ENCODE measurements at regions not wholly inside any gene's neighbourhood (a gene's known extent, or its start where the extent isn't known, plus 50 kb on each side); places are given as distances from the start of the nearest gene placed in this dataset.

DNA sequence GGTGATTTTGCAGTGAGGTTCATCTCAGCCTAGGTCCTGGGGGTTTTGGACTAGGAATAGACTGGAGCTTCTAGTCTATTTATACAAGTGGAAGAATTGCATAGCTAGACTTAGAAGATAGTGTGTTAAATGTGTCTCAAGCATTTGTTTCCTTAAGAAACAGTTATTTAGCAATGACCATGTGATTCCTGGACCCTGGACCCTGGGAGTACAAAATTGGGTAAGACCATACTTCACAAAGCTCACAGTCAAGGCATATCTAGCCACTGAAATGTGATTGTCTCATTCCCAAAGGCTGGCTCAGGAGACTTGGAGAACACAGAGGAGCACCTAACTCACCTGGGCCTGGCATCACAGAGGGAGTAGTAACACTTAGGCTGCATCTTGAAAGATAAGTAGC lies 754.5 kb downstream of the SATB2 start:
- TF ChIP-seq TBP (optimal IDR thresholded peaks at IDR 0.05; ENCODE audit: low read depth, low read length) (no peak), SIRT6 (IDR thresholded peaks at IDR 0.05; ENCODE audit: low read depth, low read length) (no peak), ZNF274 (IDR thresholded peaks at IDR 0.05; ENCODE audit: borderline replicate concordance, low read depth, low read length) (no peak)
- TF ChIP-seq, protein P1, sequence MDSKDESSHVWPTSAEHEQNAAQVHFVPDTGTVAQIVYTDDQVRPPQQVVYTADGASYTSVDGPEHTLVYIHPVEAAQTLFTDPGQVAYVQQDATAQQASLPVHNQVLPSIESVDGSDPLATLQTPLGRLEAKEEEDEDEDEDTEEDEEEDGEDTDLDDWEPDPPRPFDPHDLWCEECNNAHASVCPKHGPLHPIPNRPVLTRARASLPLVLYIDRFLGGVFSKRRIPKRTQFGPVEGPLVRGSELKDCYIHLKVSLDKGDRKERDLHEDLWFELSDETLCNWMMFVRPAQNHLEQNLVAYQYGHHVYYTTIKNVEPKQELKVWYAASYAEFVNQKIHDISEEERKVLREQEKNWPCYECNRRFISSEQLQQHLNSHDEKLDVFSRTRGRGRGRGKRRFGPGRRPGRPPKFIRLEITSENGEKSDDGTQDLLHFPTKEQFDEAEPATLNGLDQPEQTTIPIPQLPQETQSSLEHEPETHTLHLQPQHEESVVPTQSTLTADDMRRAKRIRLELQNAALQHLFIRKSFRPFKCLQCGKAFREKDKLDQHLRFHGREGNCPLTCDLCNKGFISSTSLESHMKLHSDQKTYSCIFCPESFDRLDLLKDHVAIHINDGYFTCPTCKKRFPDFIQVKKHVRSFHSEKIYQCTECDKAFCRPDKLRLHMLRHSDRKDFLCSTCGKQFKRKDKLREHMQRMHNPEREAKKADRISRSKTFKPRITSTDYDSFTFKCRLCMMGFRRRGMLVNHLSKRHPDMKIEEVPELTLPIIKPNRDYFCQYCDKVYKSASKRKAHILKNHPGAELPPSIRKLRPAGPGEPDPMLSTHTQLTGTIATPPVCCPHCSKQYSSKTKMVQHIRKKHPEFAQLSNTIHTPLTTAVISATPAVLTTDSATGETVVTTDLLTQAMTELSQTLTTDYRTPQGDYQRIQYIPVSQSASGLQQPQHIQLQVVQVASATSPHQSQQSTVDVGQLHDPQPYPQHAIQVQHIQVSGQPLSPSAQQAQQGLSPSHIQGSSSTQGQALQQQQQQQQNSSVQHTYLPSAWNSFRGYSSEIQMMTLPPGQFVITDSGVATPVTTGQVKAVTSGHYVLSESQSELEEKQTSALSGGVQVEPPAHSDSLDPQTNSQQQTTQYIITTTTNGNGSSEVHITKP (IDR thresholded peaks at IDR 0.05; ENCODE audit: partially characterized antibody), result no peak
- TF ChIP-seq, protein P2, sequence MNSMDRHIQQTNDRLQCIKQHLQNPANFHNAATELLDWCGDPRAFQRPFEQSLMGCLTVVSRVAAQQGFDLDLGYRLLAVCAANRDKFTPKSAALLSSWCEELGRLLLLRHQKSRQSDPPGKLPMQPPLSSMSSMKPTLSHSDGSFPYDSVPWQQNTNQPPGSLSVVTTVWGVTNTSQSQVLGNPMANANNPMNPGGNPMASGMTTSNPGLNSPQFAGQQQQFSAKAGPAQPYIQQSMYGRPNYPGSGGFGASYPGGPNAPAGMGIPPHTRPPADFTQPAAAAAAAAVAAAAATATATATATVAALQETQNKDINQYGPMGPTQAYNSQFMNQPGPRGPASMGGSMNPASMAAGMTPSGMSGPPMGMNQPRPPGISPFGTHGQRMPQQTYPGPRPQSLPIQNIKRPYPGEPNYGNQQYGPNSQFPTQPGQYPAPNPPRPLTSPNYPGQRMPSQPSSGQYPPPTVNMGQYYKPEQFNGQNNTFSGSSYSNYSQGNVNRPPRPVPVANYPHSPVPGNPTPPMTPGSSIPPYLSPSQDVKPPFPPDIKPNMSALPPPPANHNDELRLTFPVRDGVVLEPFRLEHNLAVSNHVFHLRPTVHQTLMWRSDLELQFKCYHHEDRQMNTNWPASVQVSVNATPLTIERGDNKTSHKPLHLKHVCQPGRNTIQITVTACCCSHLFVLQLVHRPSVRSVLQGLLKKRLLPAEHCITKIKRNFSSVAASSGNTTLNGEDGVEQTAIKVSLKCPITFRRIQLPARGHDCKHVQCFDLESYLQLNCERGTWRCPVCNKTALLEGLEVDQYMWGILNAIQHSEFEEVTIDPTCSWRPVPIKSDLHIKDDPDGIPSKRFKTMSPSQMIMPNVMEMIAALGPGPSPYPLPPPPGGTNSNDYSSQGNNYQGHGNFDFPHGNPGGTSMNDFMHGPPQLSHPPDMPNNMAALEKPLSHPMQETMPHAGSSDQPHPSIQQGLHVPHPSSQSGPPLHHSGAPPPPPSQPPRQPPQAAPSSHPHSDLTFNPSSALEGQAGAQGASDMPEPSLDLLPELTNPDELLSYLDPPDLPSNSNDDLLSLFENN (IDR thresholded peaks at IDR 0.05; ENCODE audit: low read depth in 2 of 2, low read length in 2 of 2), result no peak
- TF ChIP-seq, protein P3, sequence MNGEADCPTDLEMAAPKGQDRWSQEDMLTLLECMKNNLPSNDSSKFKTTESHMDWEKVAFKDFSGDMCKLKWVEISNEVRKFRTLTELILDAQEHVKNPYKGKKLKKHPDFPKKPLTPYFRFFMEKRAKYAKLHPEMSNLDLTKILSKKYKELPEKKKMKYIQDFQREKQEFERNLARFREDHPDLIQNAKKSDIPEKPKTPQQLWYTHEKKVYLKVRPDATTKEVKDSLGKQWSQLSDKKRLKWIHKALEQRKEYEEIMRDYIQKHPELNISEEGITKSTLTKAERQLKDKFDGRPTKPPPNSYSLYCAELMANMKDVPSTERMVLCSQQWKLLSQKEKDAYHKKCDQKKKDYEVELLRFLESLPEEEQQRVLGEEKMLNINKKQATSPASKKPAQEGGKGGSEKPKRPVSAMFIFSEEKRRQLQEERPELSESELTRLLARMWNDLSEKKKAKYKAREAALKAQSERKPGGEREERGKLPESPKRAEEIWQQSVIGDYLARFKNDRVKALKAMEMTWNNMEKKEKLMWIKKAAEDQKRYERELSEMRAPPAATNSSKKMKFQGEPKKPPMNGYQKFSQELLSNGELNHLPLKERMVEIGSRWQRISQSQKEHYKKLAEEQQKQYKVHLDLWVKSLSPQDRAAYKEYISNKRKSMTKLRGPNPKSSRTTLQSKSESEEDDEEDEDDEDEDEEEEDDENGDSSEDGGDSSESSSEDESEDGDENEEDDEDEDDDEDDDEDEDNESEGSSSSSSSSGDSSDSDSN (IDR thresholded peaks at IDR 0.05; ENCODE audit: borderline replicate concordance in 1 of 2, low read depth in 2 of 2, low read length in 2 of 2), result no peak
- TF ChIP-seq, protein P4, sequence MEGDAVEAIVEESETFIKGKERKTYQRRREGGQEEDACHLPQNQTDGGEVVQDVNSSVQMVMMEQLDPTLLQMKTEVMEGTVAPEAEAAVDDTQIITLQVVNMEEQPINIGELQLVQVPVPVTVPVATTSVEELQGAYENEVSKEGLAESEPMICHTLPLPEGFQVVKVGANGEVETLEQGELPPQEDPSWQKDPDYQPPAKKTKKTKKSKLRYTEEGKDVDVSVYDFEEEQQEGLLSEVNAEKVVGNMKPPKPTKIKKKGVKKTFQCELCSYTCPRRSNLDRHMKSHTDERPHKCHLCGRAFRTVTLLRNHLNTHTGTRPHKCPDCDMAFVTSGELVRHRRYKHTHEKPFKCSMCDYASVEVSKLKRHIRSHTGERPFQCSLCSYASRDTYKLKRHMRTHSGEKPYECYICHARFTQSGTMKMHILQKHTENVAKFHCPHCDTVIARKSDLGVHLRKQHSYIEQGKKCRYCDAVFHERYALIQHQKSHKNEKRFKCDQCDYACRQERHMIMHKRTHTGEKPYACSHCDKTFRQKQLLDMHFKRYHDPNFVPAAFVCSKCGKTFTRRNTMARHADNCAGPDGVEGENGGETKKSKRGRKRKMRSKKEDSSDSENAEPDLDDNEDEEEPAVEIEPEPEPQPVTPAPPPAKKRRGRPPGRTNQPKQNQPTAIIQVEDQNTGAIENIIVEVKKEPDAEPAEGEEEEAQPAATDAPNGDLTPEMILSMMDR (IDR thresholded peaks at IDR 0.05 in 2 of 3, conservative IDR thresholded peaks at IDR 0.05 in 1 of 3; ENCODE audit: insufficient read depth in 2 of 3, low read depth in 1 of 3, low read length in 3 of 3), result no peak
- TF ChIP-seq, protein P5, sequence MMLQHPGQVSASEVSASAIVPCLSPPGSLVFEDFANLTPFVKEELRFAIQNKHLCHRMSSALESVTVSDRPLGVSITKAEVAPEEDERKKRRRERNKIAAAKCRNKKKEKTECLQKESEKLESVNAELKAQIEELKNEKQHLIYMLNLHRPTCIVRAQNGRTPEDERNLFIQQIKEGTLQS (IDR thresholded peaks at IDR 0.05), result no peak
- TF ChIP-seq, protein P5 (CRISPR knock-in tag; conservative IDR thresholded peaks at IDR 0.05), result no peak
